ENCODE measurements at regions not wholly inside any gene's neighbourhood (a gene's known extent, or its start where the extent isn't known, plus 50 kb on each side); places are given as distances from the start of the nearest gene placed in this dataset.
A peak's percentile ranks its signal among the peaks of the same experiment; 100 is the strongest.
"Not testable (repeated sequence)": the region's sequence is repeated elsewhere in the genome, so short reads cannot be mapped to it uniquely, and the experiment has no call there.

GRCh38 chr10:55629793-55630490, 731.1 kb downstream of the ZWINT start:
- intact Hi-C loops (cut with DNase I): no loop called here
- DNase-seq (peak; percentile 42), ATAC-seq (ENCODE audit: poor library complexity) (peak; percentile 50)

GRCh38 chr10:55628260-55628701, 732.8 kb downstream of the ZWINT start:
- ATAC-seq (ENCODE audit: poor library complexity) (no peak), DNase-seq (peak; percentile 39)

GRCh38 chr10:55627501-55628051, 733.5 kb downstream of the ZWINT start:
- intact Hi-C loops (cut with DNase I): no loop called here
- DNase-seq: no peak
- no peak for ATAC-seq (ENCODE audit: poor library complexity)

More at GRCh38 chr10:55628260-55628701, 732.8 kb downstream of the ZWINT start:
- intact Hi-C loops (cut with DNase I): no loop called here

GRCh38 chr10:55601690-55602478, 759.2 kb downstream of the ZWINT start:
- ATAC-seq (ENCODE audit: poor library complexity); DNase-seq; intact Hi-C loops (cut with DNase I): not testable (repeated sequence)

- DNase-seq (no peak), ATAC-seq (ENCODE audit: poor library complexity) (no peak)
- intact Hi-C loops (cut with DNase I): no loop called here
Observed at GRCh38 chr10:55551603-55552002, 750.6 kb upstream of the PCDH15 start.

- ATAC-seq (ENCODE audit: poor library complexity): no peak
Observed at GRCh38 chr10:55550236-55550635, 749.2 kb upstream of the PCDH15 start.

GRCh38 chr10:55537497-55537896, 736.5 kb upstream of the PCDH15 start:
- ATAC-seq (ENCODE audit: poor library complexity); intact Hi-C loops (cut with DNase I); DNase-seq: not testable (repeated sequence)

More at GRCh38 chr10:55550236-55550635, 749.2 kb upstream of the PCDH15 start:
- intact Hi-C loops (cut with DNase I): no loop called here
- no peak for DNase-seq

GRCh38 chr10:55519264-55519663, 718.2 kb upstream of the PCDH15 start:
- ATAC-seq (ENCODE audit: poor library complexity) (no peak), DNase-seq (no peak)
- intact Hi-C loops (cut with DNase I): no loop called here

GRCh38 chr10:55518416-55518815, 717.4 kb upstream of the PCDH15 start:
- ATAC-seq (ENCODE audit: poor library complexity); intact Hi-C loops (cut with DNase I); DNase-seq: not testable (repeated sequence)

GRCh38 chr10:55509168-55509567, 708.1 kb upstream of the PCDH15 start:
- DNase-seq (no peak), ATAC-seq (ENCODE audit: poor library complexity) (no peak)
- intact Hi-C loops (cut with DNase I): no loop called here

- ATAC-seq (ENCODE audit: poor library complexity): no peak
- intact Hi-C loops (cut with DNase I): no loop called here
- no peak for DNase-seq
Observed at GRCh38 chr10:55500931-55501559, 700.0 kb upstream of the PCDH15 start.

GRCh38 chr10:55497893-55498499, 697.0 kb upstream of the PCDH15 start:
- ATAC-seq (ENCODE audit: poor library complexity) (no peak), DNase-seq (no peak)
- intact Hi-C loops (cut with DNase I): no loop called here

- no peak for ATAC-seq (ENCODE audit: poor library complexity)
- no peak for DNase-seq
- intact Hi-C loops (cut with DNase I): no loop called here
Observed at GRCh38 chr10:55495555-55495954, 694.5 kb upstream of the PCDH15 start.

GRCh38 chr10:55491712-55492111, 690.7 kb upstream of the PCDH15 start:
- DNase-seq: no peak
- no peak for ATAC-seq (ENCODE audit: poor library complexity)
- intact Hi-C loops (cut with DNase I): no loop called here

- no peak for ATAC-seq (ENCODE audit: poor library complexity)
- no peak for DNase-seq
- intact Hi-C loops (cut with DNase I): no loop called here
Observed at GRCh38 chr10:55485827-55486226, 684.8 kb upstream of the PCDH15 start.

- DNase-seq: no peak
- intact Hi-C loops (cut with DNase I): no loop called here
- no peak for ATAC-seq (ENCODE audit: poor library complexity)
Observed at GRCh38 chr10:55476129-55476528, 675.1 kb upstream of the PCDH15 start.

- intact Hi-C loops (cut with DNase I): no loop called here
- DNase-seq: no peak
- ATAC-seq (ENCODE audit: poor library complexity): no peak
Observed at GRCh38 chr10:55474258-55474657, 673.2 kb upstream of the PCDH15 start.

- intact Hi-C loops (cut with DNase I): no loop called here
- DNase-seq (no peak), ATAC-seq (ENCODE audit: poor library complexity) (no peak)
Observed at GRCh38 chr10:55470840-55471239, 669.8 kb upstream of the PCDH15 start.

Data from Right ventricle myocardium superior (tissue), 1 donor.